Neuronal stem cell (in vitro differentiated cells): ENCODE measurements at regions not wholly inside any gene's neighbourhood (a gene's known extent, or its start where the extent isn't known, plus 50 kb on each side); places are given as distances from the start of the nearest gene placed in this dataset.

Source experiments
- DNase-seq: peaks from one replicate; pipeline ENCODE4 v3.0.0-alpha.2; 2013; ENCODE audit warnings: low spot score
- H2AFZ ChIP-seq: one replicate; pipeline ENCODE4 v1.6.1; 2013; ENCODE audit warnings: mild to moderate bottlenecking, low read length, inconsistent platforms
- H2AK5ac ChIP-seq: 2 replicates; pipeline ENCODE4 v1.6.1; 2013; ENCODE audit warnings: low read depth, mild to moderate bottlenecking, inconsistent platforms, low read length, moderate library complexity, mixed read lengths
- H2BK120ac ChIP-seq: 2 replicates; pipeline ENCODE4 v1.6.1; 2013; ENCODE audit warnings: low read depth, mild to moderate bottlenecking, inconsistent platforms, low read length, moderate library complexity, mixed read lengths
- H2BK12ac ChIP-seq: one replicate; pipeline ENCODE4 v1.6.1; 2013; ENCODE audit warnings: low read length, inconsistent platforms
- H2BK15ac ChIP-seq: 2 replicates; pipeline ENCODE4 v1.6.1; 2013; ENCODE audit warnings: mild to moderate bottlenecking, low read length, inconsistent platforms, mixed read lengths
- H2BK5ac ChIP-seq: one replicate; pipeline ENCODE4 v1.6.1; 2013; ENCODE audit warnings: inconsistent platforms, mild to moderate bottlenecking, low read length, moderate library complexity
- H3K14ac ChIP-seq: one replicate; pipeline ENCODE4 v1.6.1; 2013; ENCODE audit warnings: low read length, inconsistent platforms
- H3K18ac ChIP-seq: 2 replicates; pipeline ENCODE4 v1.6.1; 2013; ENCODE audit warnings: low read length, inconsistent platforms
- H3K23ac ChIP-seq: 2 replicates; pipeline ENCODE4 v1.6.1; 2013; ENCODE audit warnings: low read depth, mild to moderate bottlenecking, mixed read lengths, low read length, inconsistent platforms; ENCODE audit not compliant: poor library complexity
- H3K27ac ChIP-seq: replicated peaks from 3 replicates; pipeline ENCODE4 v1.5.1; 2013; ENCODE audit warnings: low read length, inconsistent platforms
- H3K27me3 ChIP-seq, 3 experiments: 2 replicates each; pipeline ENCODE4 v1.6.1; 2013; ENCODE audit warnings: low read length in 3 of 3, mild to moderate bottlenecking in 2 of 3, inconsistent platforms in 1 of 3, low read depth in 1 of 3, mixed read lengths in 1 of 3, moderate library complexity in 1 of 3; ENCODE audit not compliant: control insufficient read depth in 3 of 3, insufficient read depth in 3 of 3
- H3K36me3 ChIP-seq, 2 donors: replicated peaks in 1 of 2; 2 replicates each; pipeline ENCODE4 v1.6.1; 2013; ENCODE audit warnings: low read length in 2 of 2; ENCODE audit not compliant: control insufficient read depth in 2 of 2, insufficient read depth in 2 of 2
- H3K4ac ChIP-seq: 2 replicates; pipeline ENCODE4 v1.6.1; 2013; ENCODE audit warnings: inconsistent platforms, mild to moderate bottlenecking, low read length, moderate library complexity
- H3K4me1 ChIP-seq, 2 donors: 1 replicate in 1 of 2; 2 replicates in 1 of 2; pipeline ENCODE4 v1.6.1; 2013; ENCODE audit warnings: low read length in 2 of 2, low read depth in 1 of 2; ENCODE audit not compliant: control insufficient read depth in 2 of 2, insufficient read depth in 1 of 2
- H3K4me2 ChIP-seq: one replicate; pipeline ENCODE4 v1.6.1; 2013; ENCODE audit warnings: mild to moderate bottlenecking, low read length, inconsistent platforms; ENCODE audit not compliant: insufficient read depth, poor library complexity, severe bottlenecking
- H3K4me3 ChIP-seq, 2 donors: 2 replicates each; pipeline ENCODE4 v1.5.1; 2013; ENCODE audit warnings: low read length in 2 of 2, mild to moderate bottlenecking in 2 of 2, inconsistent platforms in 1 of 2, moderate library complexity in 1 of 2
- H3K79me1 ChIP-seq: one replicate; pipeline ENCODE4 v1.6.1; 2013; ENCODE audit warnings: low read depth, mild to moderate bottlenecking, inconsistent platforms, low read length, moderate library complexity
- H3K9ac ChIP-seq: one replicate; pipeline ENCODE4 v1.6.1; 2013; ENCODE audit warnings: mild to moderate bottlenecking, low read depth, low read length, inconsistent platforms; ENCODE audit not compliant: poor library complexity
- H3K9me3 ChIP-seq, 2 donors: replicated peaks in 1 of 2; 2 replicates each; pipeline versions ENCODE3 to v1.6.1; 2013; ENCODE audit warnings: low read length in 2 of 2, mild to moderate bottlenecking in 2 of 2, inconsistent platforms in 1 of 2, low read depth in 1 of 2, mixed read lengths in 1 of 2, moderate library complexity in 1 of 2; ENCODE audit not compliant: control insufficient read depth in 2 of 2, insufficient read depth in 1 of 2
- H4K8ac ChIP-seq: one replicate; pipeline ENCODE4 v1.6.1; 2013; ENCODE audit warnings: low read depth, mild to moderate bottlenecking, inconsistent platforms, low read length, moderate library complexity
- H4K91ac ChIP-seq: one replicate; pipeline ENCODE4 v1.6.1; 2013; ENCODE audit warnings: low read length, low read depth, mild to moderate bottlenecking, inconsistent platforms; ENCODE audit not compliant: poor library complexity
- WGBS, 2 donors: extraction: QIAGEN DNeasy Blood & Tissue Kit; methylation state at CpG; one replicate each; pipeline ENCODE4 v1.1.7; 2013; ENCODE audit warnings: missing lambda C conversion rate in 2 of 2, mixed read lengths in 1 of 2; ENCODE audit not compliant: insufficient read length in 2 of 2, insufficient replicate concordance in 1 of 2; ENCODE audit errors: extremely low coverage in 2 of 2; 5-methylcytosine and 5-hydroxymethylcytosine counted together

GRCh38 chr14:104462651-104463630, 116.6 kb upstream of the C14orf180 start:
- no peak for DNase-seq
- no CpG with 5 or more reads among the region's 16 CpGs for whole genome bisulfite sequencing, 2 donors
- H3K27me3 ChIP-seq, result peaks cover 0 to 78% (median 8%) of the 10 kb centered on the region in 3 experiments

GRCh38 chr14:104464907-104465306, 114.7 kb upstream of the C14orf180 start:
- Histone ChIP-seq H2BK120ac (no peak overlapping the region), H3K79me1 (no peaks in the 10 kb centered on the region), H3K9me3 (peaks cover 0 to 2% of the 10 kb centered on the region in 2 donors), H3K9ac (peak overlapping the region; percentile 10), H3K4ac (no peak overlapping the region), H4K91ac (no peak overlapping the region), H3K27me3 (peaks cover 0 to 75% (median 8%) of the 10 kb centered on the region in 3 experiments), H4K8ac (no peak overlapping the region), H3K18ac (no peak overlapping the region), H3K27ac (no peak overlapping the region), H2BK5ac (no peak overlapping the region), H2AFZ (no peak overlapping the region), H3K36me3 (no peaks in the 10 kb centered on the region), H2BK15ac (no peak overlapping the region), H3K4me1 (peaks cover 3 to 6% of the 10 kb centered on the region in 2 donors), H3K14ac (no peak overlapping the region), H3K4me2 (no peak overlapping the region), H3K23ac (no peak overlapping the region), H3K4me3 (no peak overlapping the region), H2AK5ac (no peak overlapping the region), H2BK12ac (no peak overlapping the region)
- no peak for DNase-seq
- no CpG with 5 or more reads among the region's 6 CpGs for WGBS, 2 donors

More at GRCh38 chr14:104462651-104463630, 116.6 kb upstream of the C14orf180 start:
- no peak overlapping the region for H2BK12ac ChIP-seq
- no peaks in the 10 kb centered on the region for H3K79me1 ChIP-seq
- no peaks in the 10 kb centered on the region for H3K9me3 ChIP-seq
- no peak overlapping the region for H2AFZ ChIP-seq
- H3K23ac ChIP-seq, result no peak overlapping the region
- no peak overlapping the region for H2BK120ac ChIP-seq
- no peak overlapping the region for H2BK15ac ChIP-seq
- no peak overlapping the region for H3K27ac ChIP-seq
- H3K4me2 ChIP-seq, result no peak overlapping the region
- no peak overlapping the region for H3K4ac ChIP-seq
- no peak overlapping the region for H4K91ac ChIP-seq
- no peak overlapping the region for H2BK5ac ChIP-seq
- no peak overlapping the region for H3K18ac ChIP-seq
- H2AK5ac ChIP-seq, result no peak overlapping the region
- H4K8ac ChIP-seq, result no peak overlapping the region
- H3K36me3 ChIP-seq, result no peaks in the 10 kb centered on the region
- no peak overlapping the region for H3K4me3 ChIP-seq
- no peak overlapping the region for H3K9ac ChIP-seq
- H3K14ac ChIP-seq, result no peak overlapping the region
- peaks cover 3 to 6% of the 10 kb centered on the region in 2 donors for H3K4me1 ChIP-seq

GRCh38 chr14:104465482-104466390, 113.8 kb upstream of the C14orf180 start:
- Histone ChIP-seq H2AK5ac (no peak overlapping the region), H2BK12ac (no peak overlapping the region), H3K4me3 (no peak overlapping the region), H4K8ac (no peak overlapping the region), H2BK120ac (no peak overlapping the region), H3K9ac (no peak overlapping the region), H4K91ac (no peak overlapping the region), H2BK5ac (no peak overlapping the region), H3K4me1 (peaks cover 3 to 6% of the 10 kb centered on the region in 2 donors), H2BK15ac (no peak overlapping the region), H2AFZ (no peak overlapping the region), H3K18ac (no peak overlapping the region), H3K4me2 (no peak overlapping the region), H3K23ac (no peak overlapping the region), H3K27me3 (peaks cover 0 to 67% (median 8%) of the 10 kb centered on the region in 3 experiments), H3K9me3 (peaks cover 0 to 2% of the 10 kb centered on the region in 2 donors), H3K4ac (no peak overlapping the region), H3K27ac (no peak overlapping the region), H3K79me1 (no peaks in the 10 kb centered on the region), H3K14ac (no peak overlapping the region), H3K36me3 (no peaks in the 10 kb centered on the region)
- no CpG with 5 or more reads among the region's 8 CpGs for WGBS, 2 donors
- no peak for DNase-seq
